ENCODE measurements at regions not wholly inside any gene's neighbourhood (a gene's known extent, or its start where the extent isn't known, plus 50 kb on each side); places are given as distances from the start of the nearest gene placed in this dataset.

DNA sequence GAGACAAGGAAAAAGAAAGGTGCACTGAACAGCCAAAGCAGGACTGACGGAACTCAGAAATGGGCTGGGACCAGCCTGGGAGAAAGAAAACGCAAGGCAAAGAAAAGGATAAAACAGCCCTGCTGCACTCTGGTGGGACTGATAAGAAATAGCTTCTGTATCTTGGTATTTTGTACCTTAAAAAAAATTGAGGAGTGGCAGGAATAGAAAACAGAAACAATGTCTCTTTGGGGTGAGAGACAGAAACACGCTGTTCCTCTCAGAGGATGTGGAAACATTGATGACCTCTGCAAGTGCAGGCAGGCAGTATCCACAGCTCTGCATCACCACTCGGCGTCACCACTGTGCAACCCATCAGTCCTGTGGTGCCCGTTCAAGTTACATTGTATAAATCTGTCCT, 152.5 kb upstream of the SPRY1 start:
- Histone ChIP-seq H3K4me1 (ENCODE audit: control insufficient read depth, insufficient read depth, low read length) (peaks cover 16% of the 10 kb centered on the region), H3K27ac (ENCODE audit: low read depth, low read length) (no peak overlapping the region), H3K4me3 (ENCODE audit: low read length) (no peak overlapping the region)

DNA sequence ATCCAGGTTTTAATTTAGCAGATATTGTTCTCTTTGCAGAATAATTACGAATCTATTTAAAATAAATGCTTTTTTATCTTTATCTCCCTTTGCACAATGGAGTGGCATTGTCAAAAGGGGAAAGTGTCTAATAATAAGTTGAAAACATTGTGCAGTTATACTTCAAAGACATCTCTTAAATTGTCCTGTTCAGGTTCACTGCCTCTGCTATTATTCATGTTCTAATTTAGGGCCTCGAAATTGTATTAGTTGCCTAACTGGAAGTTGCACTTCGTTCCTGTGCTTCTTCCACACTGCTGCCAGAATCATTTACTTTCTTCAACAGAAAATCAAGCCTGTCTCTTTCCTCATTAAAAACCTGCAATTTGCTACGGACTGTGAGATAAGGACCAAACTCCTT, 150.5 kb upstream of the SPRY1 start:
- H3K27me3 ChIP-seq (ENCODE audit: control insufficient read depth, insufficient read depth, low read length) = no peaks in the 10 kb centered on the region
- peaks cover 16% of the 10 kb centered on the region for H3K4me1 ChIP-seq (ENCODE audit: control insufficient read depth, insufficient read depth, low read length)
- H3K4me3 ChIP-seq (ENCODE audit: low read length) = no peak overlapping the region
- no peaks in the 10 kb centered on the region for H3K36me3 ChIP-seq (ENCODE audit: control insufficient read depth, insufficient read depth, low read length)
- H3K27ac ChIP-seq (ENCODE audit: low read depth, low read length) = peak overlapping the region; percentile 56
- H3K9ac ChIP-seq (ENCODE audit: low read length) = no peak overlapping the region

More for the DNA sequence above, 152.5 kb upstream of the SPRY1 start:
- Histone ChIP-seq H3K27me3 (ENCODE audit: control insufficient read depth, insufficient read depth, low read length) (no peaks in the 10 kb centered on the region), H3K9ac (ENCODE audit: low read length) (no peak overlapping the region), H3K36me3 (ENCODE audit: control insufficient read depth, insufficient read depth, low read length) (no peaks in the 10 kb centered on the region)

DNA sequence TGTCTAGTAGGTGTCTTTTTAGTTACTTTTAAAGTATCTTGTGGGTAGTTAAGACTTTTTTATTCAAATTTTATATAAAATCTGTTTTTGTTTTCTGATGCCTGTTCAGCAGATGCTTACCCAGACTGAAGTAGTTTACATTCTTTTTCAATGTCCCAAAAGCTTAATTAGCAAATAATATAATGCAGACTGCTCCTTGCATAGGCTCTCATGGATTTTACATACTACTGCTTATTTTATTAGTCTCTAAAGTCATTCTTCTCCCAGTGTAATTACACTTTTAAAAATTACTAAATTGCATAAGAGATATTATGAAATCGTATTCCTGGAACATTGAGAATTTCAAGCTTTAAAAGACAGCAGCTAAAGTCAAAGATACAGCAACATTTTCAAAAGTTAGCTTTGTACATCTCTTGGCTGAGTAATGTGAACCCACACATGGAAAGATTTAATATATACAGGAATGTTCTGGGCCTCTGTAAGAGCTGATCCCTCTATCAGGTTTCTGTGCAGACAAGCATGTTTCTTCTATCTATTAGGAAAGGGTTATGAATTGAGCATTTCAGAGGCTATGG, 148.4 kb upstream of the SPRY1 start:
- Histone ChIP-seq H3K27ac (ENCODE audit: low read depth, low read length) (no peak overlapping the region), H3K4me3 (ENCODE audit: low read length) (no peak overlapping the region), H3K9ac (ENCODE audit: low read length) (no peak overlapping the region), H3K4me1 (ENCODE audit: control insufficient read depth, insufficient read depth, low read length) (peaks cover 16% of the 10 kb centered on the region), H3K27me3 (ENCODE audit: control insufficient read depth, insufficient read depth, low read length) (no peaks in the 10 kb centered on the region), H3K36me3 (ENCODE audit: control insufficient read depth, insufficient read depth, low read length) (no peaks in the 10 kb centered on the region)

DNA sequence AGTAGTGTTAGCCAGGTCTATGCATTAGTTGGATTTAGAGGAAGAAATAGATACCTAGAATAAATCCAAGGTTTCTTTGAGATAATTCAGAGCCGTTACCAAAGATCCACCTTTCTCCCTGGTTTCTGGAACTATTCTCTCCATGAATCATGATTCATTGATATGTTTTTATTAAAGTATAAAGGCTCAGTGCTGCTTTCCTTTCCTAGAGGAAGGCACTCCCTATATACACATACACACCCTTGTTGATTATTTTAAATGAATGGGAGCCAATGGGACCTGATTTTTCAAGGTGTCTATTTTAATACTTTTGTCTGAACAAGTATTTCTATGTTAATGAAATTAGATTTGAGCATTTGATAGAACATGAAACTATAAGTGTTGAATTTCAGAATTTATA, 146.8 kb upstream of the SPRY1 start:
- H3K36me3 ChIP-seq (ENCODE audit: control insufficient read depth, insufficient read depth, low read length) = no peaks in the 10 kb centered on the region
- H3K4me3 ChIP-seq (ENCODE audit: low read length) = no peak overlapping the region
- H3K4me1 ChIP-seq (ENCODE audit: control insufficient read depth, insufficient read depth, low read length) = peaks cover 14% of the 10 kb centered on the region
- H3K9ac ChIP-seq (ENCODE audit: low read length) = no peak overlapping the region
- no peaks in the 10 kb centered on the region for H3K27me3 ChIP-seq (ENCODE audit: control insufficient read depth, insufficient read depth, low read length)
- no peak overlapping the region for H3K27ac ChIP-seq (ENCODE audit: low read depth, low read length)

DNA sequence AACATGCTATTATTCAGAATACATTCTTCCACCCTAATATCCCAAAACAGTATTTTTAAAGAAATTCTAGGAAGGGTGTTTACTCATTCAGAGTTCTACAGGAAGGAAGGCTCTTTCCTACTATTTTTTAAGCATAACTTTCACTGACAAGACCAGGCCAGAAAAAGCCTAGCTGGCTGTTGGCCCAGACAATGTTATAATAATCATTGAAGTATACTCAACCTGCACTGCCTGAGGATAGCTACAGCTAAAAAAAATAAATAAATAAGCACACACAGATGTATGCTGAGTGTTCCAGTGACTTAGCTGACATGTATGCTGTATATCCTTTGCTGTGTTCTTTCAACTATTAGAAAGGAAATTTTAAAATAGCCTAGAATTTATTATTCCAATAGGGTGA, 145.8 kb upstream of the SPRY1 start:
- H3K36me3 ChIP-seq (ENCODE audit: control insufficient read depth, insufficient read depth, low read length) = no peaks in the 10 kb centered on the region
- H3K4me1 ChIP-seq (ENCODE audit: control insufficient read depth, insufficient read depth, low read length) = peaks cover 8% of the 10 kb centered on the region
- no peak overlapping the region for H3K4me3 ChIP-seq (ENCODE audit: low read length)
- no peak overlapping the region for H3K27ac ChIP-seq (ENCODE audit: low read depth, low read length)
- no peaks in the 10 kb centered on the region for H3K27me3 ChIP-seq (ENCODE audit: control insufficient read depth, insufficient read depth, low read length)
- no peak overlapping the region for H3K9ac ChIP-seq (ENCODE audit: low read length)

DNA sequence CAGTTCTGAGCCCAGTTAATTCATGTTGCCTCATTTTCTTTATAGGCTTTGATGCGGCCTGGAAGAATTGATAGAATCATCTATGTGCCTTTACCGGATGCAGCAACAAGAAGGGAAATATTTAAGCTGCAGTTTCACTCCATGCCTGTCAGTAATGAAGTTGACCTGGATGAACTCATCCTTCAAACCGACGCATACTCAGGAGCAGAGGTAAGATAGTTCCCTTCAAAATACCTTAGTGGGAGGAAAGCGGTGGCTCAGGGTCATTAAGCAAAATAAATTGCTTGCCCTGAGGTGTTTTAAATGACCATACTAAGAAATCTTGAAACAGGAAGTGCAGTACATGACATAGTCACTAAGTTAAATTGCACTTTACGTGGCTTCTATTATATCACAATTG, 140.6 kb upstream of the SPRY1 start:
- peaks cover 10% of the 10 kb centered on the region for H3K4me1 ChIP-seq (ENCODE audit: control insufficient read depth, insufficient read depth, low read length)
- no peaks in the 10 kb centered on the region for H3K36me3 ChIP-seq (ENCODE audit: control insufficient read depth, insufficient read depth, low read length)
- no peak overlapping the region for H3K27ac ChIP-seq (ENCODE audit: low read depth, low read length)
- no peak overlapping the region for H3K9ac ChIP-seq (ENCODE audit: low read length)
- no peaks in the 10 kb centered on the region for H3K27me3 ChIP-seq (ENCODE audit: control insufficient read depth, insufficient read depth, low read length)
- no peak overlapping the region for H3K4me3 ChIP-seq (ENCODE audit: low read length)

DNA sequence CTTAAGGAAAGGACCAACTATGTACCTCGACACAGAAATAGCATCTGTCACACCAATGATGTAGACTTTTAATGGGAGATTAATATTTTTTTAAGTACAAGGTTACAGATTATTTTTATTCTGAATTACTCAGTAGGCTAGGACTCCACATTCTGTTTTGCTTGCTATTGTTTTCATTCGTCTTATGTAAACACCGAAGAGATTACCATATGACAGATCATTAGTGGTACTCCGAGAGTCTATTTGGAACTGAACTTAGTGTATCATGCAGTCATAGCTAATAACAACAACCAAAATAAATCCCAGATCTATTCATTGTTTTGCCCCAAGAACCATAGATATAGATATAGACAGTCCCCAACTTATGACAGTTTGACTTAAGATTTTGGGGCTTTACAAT, 139.7 kb upstream of the SPRY1 start:
- no peaks in the 10 kb centered on the region for H3K27me3 ChIP-seq (ENCODE audit: control insufficient read depth, insufficient read depth, low read length)
- no peak overlapping the region for H3K4me3 ChIP-seq (ENCODE audit: low read length)
- H3K4me1 ChIP-seq (ENCODE audit: control insufficient read depth, insufficient read depth, low read length) = peaks cover 10% of the 10 kb centered on the region
- H3K9ac ChIP-seq (ENCODE audit: low read length) = no peak overlapping the region
- no peaks in the 10 kb centered on the region for H3K36me3 ChIP-seq (ENCODE audit: control insufficient read depth, insufficient read depth, low read length)
- H3K27ac ChIP-seq (ENCODE audit: low read depth, low read length) = no peak overlapping the region

DNA sequence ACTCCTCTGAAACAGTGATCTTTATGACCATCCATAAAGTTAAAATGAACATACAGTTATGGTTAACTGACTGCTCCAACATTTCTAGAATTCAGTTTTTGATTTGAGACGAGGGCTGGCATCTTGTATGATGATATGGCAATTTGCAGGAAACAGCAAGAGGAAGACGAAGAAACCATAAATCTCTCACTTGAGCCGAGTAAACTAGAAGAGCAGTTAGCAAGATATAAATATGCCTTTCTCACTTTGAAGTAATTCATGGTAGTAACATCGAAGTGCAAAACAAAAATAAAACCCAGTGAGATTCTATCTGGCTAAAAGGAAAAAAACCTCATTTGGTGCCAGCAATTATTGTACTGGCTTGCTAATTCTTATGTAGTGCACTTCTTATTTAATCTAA, 139.0 kb upstream of the SPRY1 start:
- peaks cover 10% of the 10 kb centered on the region for H3K4me1 ChIP-seq (ENCODE audit: control insufficient read depth, insufficient read depth, low read length)
- no peaks in the 10 kb centered on the region for H3K36me3 ChIP-seq (ENCODE audit: control insufficient read depth, insufficient read depth, low read length)
- no peak overlapping the region for H3K27ac ChIP-seq (ENCODE audit: low read depth, low read length)
- no peak overlapping the region for H3K9ac ChIP-seq (ENCODE audit: low read length)
- H3K27me3 ChIP-seq (ENCODE audit: control insufficient read depth, insufficient read depth, low read length) = no peaks in the 10 kb centered on the region
- no peak overlapping the region for H3K4me3 ChIP-seq (ENCODE audit: low read length)

DNA sequence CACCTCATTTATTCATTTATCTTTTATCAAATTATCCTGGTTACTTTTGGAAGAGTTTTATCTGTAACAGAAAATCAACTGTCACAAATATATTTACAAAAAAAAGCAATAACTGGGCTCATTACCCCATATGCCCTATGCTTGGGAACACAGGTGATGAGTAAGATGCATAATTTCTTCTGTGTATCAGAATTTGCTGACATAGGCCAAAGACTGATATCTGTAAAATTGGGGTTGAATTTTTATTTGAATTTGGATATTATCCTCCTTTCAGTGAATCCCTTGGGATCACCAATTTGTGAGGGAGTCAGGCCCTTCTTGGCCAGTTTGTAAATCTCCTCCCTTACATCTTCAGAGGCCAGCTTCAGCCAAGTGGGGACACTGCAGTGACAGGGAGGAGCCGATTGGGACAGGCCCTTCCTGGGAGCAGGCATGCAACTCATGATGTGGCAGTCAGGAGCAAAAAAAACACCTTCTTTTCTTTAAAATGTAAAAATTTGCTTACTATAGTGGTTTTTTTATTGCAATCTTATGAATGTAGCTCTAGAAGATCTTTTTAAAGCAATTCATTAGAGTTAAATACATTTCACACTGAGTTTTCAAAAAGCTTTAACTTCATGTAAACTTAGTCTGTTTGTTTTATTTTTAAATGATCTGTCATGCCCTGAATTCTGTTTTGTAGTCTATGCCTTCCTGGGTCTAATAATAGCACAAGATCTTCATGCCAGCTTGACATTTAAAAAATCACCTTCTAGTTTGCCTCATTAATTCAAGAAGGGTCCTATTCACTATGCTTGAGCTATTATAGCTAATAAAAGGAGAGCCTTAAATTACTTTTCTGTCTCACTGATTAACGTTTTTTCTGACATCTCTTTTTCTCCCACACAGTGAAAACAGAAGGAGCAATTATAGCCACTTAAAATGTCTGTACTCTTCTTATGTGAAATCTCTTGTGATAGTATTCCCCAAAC, 136.6 kb upstream of the SPRY1 start:
- Histone ChIP-seq H3K27me3 (ENCODE audit: control insufficient read depth, insufficient read depth, low read length) (no peaks in the 10 kb centered on the region), H3K4me3 (ENCODE audit: low read length) (no peak overlapping the region), H3K4me1 (ENCODE audit: control insufficient read depth, insufficient read depth, low read length) (peaks cover 10% of the 10 kb centered on the region), H3K36me3 (ENCODE audit: control insufficient read depth, insufficient read depth, low read length) (no peaks in the 10 kb centered on the region), H3K9ac (ENCODE audit: low read length) (no peak overlapping the region), H3K27ac (ENCODE audit: low read depth, low read length) (no peak overlapping the region)

DNA sequence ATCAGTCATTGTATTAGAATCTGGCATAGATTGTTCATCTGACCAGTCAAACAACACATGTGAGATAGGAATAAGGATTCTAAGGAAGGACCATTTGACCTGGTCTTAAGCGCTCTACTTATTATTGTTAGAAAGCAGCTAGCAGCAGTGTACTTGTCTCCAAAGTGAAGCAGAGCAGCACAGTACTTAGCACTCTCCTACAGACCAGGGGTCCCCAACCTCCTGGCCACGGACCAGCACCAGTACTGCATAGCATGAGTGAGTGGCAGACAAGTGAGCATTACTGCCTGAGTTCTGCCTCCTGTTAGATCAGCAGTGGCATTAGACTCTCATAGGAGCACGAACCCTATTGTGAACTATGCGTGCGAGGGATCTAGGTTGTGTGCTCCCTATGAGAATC, 135.9 kb upstream of the SPRY1 start:
- H3K4me3 ChIP-seq (ENCODE audit: low read length) = no peak overlapping the region
- no peaks in the 10 kb centered on the region for H3K27me3 ChIP-seq (ENCODE audit: control insufficient read depth, insufficient read depth, low read length)
- no peak overlapping the region for H3K27ac ChIP-seq (ENCODE audit: low read depth, low read length)
- H3K9ac ChIP-seq (ENCODE audit: low read length) = no peak overlapping the region
- H3K4me1 ChIP-seq (ENCODE audit: control insufficient read depth, insufficient read depth, low read length) = peaks cover 10% of the 10 kb centered on the region
- H3K36me3 ChIP-seq (ENCODE audit: control insufficient read depth, insufficient read depth, low read length) = no peaks in the 10 kb centered on the region

DNA sequence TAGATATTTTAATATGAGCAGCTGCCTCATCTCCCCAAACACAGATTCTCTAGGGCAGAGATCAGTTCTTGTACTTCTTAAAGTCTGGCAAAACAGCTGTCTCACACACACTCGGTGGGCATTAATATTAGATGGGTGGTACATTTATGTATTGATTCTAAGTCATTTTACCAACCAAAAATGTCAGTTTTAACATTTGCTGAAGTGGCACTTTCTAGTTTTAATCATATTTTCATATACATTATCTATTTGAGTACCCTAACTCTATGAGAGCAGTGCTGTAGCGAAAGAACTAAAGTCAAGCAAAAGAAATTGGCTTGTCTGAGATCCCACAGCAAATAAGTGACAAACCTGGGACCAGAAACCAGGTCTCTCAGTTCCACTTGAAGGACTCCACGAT, 134.5 kb upstream of the SPRY1 start:
- H3K27ac ChIP-seq (ENCODE audit: low read depth, low read length) = no peak overlapping the region
- peaks cover 10% of the 10 kb centered on the region for H3K4me1 ChIP-seq (ENCODE audit: control insufficient read depth, insufficient read depth, low read length)
- H3K36me3 ChIP-seq (ENCODE audit: control insufficient read depth, insufficient read depth, low read length) = no peaks in the 10 kb centered on the region
- no peaks in the 10 kb centered on the region for H3K27me3 ChIP-seq (ENCODE audit: control insufficient read depth, insufficient read depth, low read length)
- no peak overlapping the region for H3K9ac ChIP-seq (ENCODE audit: low read length)
- H3K4me3 ChIP-seq (ENCODE audit: low read length) = no peak overlapping the region

DNA sequence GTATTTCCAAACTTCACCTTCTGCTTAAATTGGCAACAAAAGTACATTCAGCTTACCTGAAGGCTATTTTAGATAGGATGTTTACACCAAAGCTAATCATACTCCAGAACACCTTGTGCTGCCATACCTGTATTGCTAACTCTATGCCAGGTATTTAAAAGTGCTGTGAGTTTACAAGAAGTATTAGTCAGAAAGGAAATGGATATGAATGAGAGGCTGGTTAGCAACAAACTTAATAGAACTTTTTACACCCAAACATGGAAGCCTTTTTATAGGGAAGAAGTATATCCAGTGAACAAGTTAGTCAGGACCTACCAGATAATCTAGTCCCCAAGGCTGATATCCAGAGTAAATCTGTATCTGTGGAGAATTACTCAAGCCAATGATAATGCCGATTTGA, 131.2 kb upstream of the SPRY1 start:
- Histone ChIP-seq H3K27me3 (ENCODE audit: control insufficient read depth, insufficient read depth, low read length) (no peaks in the 10 kb centered on the region), H3K4me3 (ENCODE audit: low read length) (no peak overlapping the region), H3K36me3 (ENCODE audit: control insufficient read depth, insufficient read depth, low read length) (no peaks in the 10 kb centered on the region), H3K4me1 (ENCODE audit: control insufficient read depth, insufficient read depth, low read length) (peaks cover 2% of the 10 kb centered on the region), H3K27ac (ENCODE audit: low read depth, low read length) (no peak overlapping the region), H3K9ac (ENCODE audit: low read length) (no peak overlapping the region)

DNA sequence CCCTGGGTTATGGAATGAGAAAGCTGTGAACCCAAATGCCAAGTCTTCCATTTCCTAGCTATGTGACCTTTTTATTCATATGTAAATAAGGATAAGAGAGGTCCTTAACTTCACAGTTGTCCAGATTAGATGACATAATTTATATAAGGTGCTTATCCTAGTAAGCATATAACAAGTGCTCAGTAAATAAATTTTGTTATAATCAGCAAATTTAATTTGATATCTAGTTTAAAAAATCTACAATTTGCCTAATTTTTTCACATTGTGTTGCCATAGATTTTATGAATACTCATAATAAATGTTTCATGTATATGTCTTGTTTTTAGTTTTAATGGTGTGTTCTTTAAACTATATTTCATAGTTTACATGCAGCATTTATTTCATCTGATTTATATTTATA, 130.4 kb upstream of the SPRY1 start:
- Histone ChIP-seq H3K9ac (ENCODE audit: low read length) (no peak overlapping the region), H3K4me3 (ENCODE audit: low read length) (no peak overlapping the region), H3K27ac (ENCODE audit: low read depth, low read length) (no peak overlapping the region), H3K36me3 (ENCODE audit: control insufficient read depth, insufficient read depth, low read length) (no peaks in the 10 kb centered on the region), H3K27me3 (ENCODE audit: control insufficient read depth, insufficient read depth, low read length) (no peaks in the 10 kb centered on the region), H3K4me1 (ENCODE audit: control insufficient read depth, insufficient read depth, low read length) (no peaks in the 10 kb centered on the region)

All from rectal smooth muscle tissue (tissue), 1 donor.